GM18870 (cell line): ENCODE measurements at regions not wholly inside any gene's neighbourhood (a gene's known extent, or its start where the extent isn't known, plus 50 kb on each side); places are given as distances from the start of the nearest gene placed in this dataset.
A peak's percentile ranks its signal among the peaks of the same experiment; 100 is the strongest.
"Not testable (repeated sequence)": the region's sequence is repeated elsewhere in the genome, so short reads cannot be mapped to it uniquely, and the experiment has no call there.

Experiments used
- ATAC-seq: cut with Tn5 transposase; IDR thresholded peaks from one replicate; pipeline ENCODE4 v1.9.1; 2021; ENCODE audit warnings: moderate library complexity; ENCODE audit not compliant: unreplicated experiment

DNA sequence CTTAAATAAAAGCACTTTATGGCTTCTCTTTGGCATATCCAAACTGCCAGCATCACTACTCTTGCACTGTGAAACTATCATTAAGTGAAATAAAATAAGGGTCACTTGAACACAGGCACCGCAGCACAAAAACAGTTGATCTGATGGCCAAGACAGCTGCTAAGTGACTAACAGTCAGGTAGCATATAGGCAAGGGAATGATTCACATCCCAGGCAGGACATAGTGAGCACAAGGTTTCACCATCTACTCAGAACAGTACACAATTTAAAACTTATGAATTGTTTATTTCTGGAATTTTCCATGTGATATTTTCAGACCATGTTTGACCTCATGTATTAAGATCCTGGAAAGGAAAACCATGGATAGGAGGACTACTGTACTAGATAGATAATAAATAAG is 214.2 kb downstream of the MREG start:
- no peak for ATAC-seq

DNA sequence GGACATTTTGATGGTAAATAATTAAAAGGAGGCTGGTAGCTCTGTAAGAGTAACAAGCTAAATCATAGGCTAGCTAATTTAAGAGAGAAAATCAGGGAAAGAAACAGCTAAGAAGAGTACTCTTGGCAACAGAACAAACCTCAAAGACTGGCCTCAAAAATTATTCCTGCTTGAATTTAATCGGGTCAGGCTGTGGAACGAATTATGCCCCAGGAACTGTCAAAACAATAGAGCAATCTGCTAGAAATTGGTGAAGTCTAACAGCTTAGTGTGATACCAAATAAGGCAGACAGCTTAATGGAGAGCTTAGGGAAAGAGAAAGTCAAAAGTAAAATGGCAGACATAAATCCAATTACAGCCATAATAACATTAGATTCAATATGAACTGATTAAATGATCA is 215.7 kb downstream of the MREG start:
- ATAC-seq = no peak

DNA sequence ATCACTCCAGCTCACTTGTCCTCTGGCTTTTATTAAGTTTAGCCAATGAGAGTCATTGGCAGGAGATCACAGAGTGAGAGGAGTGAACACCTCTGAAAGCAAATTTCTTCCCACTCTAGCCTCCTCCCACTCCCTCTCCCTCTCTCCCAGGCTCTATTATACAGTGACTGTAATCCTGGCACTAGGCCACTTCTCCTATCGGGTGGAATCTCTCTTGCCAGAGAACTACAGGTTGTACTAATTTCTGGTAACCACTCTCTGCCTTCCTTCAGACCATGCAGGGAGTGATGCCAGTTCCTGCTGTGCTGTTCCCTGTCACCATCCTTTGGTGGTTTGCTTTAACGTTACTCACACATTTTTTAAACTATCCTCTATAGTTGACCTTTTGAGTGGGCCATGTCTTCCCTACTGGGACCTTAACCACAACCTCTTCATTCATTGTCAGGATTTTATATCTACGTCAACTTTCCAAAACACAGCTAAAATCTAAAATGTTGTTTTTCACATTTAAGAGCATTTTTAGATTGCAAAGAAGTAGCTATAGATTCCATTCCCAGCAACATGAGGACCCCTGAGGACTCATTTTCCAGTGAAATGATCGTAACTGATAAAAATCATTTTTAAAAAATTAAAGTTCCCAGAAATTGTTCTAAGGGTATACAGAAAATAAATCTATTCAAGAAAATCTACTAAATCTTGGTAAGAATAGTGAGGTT is 217.1 kb downstream of the MREG start:
- no peak for ATAC-seq

DNA sequence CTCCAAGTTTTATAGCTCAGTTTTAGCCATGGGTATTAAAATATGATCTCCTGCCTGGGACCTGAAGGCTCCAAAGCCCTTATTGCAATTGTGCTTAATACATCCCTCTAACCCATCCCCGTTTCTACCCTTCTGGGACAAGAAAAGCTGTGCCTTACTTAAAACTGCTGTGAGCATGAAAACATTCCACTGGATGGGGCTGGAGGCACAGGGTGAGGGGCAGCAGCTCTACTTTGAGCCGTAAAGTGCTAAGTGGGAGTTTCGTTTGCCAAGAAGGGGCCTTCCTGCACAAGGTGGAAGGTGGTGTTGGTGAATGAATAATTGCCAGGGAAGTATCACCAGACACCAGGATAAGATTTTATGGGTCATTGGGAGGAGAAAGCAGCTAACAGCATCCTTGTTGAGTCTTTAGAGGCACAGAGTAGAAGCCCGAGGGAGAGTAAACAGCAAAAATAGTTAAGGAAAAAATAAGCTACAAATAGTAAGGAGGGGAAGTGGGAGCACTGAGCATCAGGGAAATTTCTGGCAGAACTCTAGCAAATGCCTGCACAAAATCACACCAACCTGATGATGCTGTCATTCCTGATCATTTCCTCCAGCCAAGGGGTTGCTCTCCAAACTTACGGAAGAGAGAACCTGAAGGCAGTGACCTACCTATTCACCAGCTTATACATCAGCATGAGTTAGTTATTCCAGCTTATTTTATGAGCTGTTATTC is 218.4 kb downstream of the MREG start:
- ATAC-seq = no peak

DNA sequence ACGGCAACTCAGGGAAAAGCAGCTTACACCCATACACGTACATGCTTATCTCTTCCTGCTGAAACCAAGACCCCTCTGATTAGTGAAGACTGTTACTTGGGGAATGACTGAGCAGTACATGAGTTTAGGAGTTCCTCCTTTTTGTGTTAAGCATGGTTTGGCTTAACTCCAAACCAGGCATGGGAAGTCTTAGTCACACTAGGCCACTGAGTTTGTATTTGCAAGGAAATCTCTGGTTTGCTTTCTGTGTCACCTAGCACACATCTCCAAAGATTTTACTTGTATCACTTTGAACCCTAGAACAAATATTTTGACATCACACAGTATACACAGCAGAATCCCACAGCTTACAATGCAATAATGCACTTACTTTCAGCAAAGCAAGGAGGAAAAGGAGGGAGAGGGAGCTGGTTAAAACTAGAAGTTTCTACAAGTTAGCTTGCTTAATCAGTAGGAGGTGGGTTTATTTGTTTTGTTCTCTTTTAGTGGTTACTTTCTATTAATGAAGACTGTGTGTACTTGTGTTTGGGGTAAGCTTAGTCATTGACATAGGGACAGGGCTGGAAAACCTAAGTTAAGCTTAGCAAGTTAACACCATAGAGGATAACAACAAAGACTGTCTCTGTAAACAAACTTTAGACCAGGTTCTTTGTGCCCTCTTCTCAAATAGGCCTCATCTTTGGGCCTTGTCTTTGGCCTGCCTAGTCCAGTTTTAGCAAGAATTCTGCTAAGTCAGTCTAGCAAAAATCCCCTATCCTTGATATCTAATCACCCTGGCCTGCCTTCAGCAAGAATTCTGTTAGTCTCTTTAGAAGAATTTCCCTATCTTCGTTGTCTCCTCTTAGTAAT is 219.4 kb downstream of the MREG start:
- ATAC-seq = peak; percentile 75

DNA sequence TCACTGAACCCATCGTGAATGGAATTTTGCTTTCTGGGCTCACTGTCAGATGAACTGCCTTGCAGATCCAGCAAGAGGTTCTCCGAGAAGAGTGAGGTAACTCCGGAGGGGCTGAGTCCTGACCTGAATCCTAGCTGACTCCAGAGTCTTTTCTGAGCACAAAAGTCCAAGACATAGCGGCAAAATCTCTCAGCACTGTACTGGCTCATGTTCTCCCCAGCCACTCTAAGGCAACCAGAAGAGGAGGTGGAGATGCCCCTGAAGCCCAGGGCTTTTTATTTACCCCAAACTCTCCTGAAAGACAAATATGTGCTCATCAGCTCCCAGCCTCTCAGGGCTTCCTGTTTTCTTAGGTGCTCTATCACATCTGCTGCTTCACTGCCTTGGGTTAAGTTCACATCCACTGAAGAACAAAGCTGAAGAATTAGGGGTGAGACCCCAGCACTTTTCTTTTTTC is 221.8 kb downstream of the MREG start:
- no peak for ATAC-seq

DNA sequence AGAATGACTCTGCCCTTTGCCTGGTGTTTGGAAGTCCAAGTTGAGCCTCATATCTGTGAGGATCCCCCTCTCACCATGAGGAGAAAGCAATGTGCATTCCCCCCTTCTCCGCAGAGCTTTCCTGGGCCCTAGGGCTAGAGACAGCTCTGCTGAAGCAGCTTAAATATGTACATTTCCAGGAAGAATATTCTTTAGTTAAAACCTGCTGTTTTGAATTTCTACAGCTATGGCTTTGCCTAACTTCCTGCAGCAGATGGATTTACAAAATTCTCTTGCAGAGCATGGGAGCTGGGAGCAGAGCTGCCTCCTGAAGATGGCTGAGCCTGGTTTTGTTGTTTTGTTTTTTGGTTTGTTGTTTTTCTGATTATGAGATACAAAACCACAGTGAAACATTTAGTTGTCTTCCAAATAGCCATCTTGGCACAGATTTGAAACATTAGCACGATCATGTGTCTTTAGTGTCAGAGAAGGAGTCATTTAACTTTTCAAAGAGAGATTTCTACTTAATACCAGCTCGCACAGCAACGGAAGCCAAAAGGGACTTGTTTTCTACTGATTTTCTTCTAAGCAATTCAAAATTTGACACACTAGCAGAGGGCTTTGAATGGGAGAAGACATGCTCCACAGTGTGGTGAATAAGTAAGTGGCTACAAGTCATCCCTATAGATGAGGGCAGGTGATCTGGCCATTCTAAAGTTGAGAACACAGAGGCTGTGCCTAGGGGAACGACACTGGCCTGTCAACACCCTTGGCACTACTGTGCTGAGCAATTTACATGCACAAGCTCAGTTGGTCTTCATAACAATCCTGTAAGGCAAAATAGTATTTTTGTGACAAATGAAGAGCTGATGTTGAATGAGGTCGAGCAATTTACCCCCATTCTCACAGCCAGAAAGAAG is 222.6 kb downstream of the MREG start:
- ATAC-seq = no peak

DNA sequence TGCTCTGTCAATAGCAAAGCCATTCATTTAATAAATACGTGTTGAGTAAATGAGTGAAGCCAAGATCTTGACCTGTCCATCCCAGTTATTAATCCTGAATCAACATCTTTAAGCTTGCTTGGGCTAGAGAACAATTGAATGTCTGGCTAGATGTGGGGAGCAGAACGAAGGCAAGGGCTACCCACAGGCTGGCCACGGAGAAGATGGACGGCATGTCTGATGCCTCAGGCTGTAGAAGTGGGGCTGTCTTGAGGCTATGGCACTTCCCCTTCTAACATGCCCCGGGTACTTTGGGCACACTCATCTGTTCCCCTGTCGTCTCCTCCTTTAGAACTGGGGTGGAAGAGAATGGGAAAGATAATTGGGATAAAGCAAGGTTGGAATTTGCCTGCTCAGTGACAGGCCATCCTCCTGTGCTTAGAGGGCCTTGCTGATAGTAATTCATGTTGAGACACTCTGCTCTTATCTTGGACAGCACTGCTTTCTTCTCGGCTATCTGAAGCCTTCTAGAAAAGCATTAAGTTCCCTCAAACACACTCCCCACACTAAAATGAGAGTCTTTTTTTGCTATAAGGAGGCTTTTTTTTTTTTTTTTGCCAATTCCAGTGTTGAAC is 225.7 kb downstream of the MREG start:
- no peak for ATAC-seq

DNA sequence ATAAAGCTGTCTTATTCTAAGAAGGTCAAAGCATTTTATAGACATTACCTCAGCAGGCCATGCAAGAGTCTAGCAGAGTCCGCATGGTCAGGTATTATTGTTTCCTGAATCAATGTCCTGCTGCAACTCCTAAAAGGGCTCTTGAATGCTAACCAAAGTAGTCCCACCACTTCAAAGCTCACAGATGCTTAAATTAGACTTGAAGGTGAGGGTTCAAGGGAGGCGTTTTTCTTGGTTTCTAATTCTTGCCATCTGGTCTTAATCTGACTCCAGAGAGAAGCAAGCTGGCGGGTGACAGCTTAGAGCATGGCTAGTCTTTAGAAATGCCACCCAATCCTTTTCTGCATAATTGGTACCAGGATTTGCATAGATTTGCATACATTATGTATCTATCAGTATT is 226.3 kb downstream of the MREG start:
- no peak for ATAC-seq

DNA sequence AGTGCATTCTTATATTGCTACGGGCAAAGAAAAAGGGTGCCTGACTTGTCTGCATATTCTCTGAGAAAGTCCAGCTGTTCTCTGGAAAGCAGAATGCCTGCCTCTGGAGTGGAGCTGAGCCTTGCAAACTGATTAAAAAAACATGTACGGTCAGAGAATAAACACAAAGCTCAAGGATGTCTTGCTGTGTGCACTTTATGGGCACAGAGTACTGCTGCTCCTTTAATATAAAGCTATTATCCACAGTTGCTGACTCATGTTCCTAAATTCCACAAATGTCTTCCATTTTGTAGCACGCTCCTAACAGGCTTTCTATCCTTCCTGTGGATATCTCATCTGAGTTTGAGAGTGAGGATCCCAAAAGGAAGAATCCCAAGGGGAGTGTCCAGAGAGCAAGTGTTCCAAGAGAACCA is 229.0 kb downstream of the MREG start:
- ATAC-seq = no peak

DNA sequence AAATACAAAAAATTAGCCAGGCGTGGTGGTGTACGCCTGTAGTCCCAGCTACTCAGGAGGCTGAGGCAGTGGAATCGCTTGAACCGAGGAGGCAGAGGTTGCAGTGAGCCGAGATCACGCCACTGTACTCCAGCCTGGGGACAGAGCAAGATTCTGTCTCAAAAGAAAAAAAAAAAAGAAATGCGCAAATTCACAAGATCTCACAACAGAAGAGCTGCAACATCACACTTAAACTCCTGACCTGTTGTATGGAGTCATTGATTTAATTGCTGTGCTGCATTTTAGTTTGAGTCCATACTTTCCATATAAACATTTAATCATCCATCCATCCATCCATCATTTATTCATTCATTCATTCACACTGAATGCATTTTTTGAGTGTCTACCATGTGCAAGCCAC is 229.7 kb downstream of the MREG start:
- not testable (repeated sequence) for ATAC-seq

DNA sequence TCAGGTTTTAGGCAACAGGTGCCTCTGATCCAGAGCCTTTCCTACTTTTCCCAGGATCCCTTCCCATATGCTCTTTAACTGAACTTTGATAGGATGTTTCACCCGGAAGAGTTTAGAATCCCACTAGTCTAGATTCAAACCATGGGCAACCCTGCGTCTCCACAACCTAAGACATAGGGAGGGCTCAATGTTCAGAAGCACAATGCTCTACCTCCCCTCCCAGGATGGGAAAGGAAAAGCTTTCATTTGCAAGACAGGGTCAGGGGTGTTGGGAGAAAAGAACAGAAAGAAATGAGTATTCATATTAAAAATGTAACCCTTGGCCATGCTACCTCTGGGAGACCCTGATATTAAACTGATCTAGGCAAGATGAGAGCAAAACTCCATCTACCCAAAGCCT is 230.4 kb downstream of the MREG start:
- no peak for ATAC-seq

DNA sequence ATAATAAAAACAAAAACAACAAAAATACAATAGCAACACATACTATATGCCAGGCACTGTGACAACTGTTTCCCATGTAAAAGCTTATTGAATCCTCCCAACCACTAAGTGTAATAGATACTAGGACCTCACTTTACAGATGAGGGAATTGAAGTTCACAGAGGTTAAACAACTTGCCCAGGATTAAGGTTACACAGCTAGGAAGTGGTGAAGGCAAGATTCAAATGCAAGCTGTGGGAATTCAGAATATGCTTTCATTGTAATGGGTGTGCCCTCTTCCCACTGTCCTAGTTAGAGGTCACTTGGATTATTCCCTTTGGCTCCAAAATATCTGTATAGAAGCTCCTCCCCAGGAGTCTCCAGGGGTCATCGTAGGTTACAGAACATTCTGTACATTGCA is 231.1 kb downstream of the MREG start:
- no peak for ATAC-seq

DNA sequence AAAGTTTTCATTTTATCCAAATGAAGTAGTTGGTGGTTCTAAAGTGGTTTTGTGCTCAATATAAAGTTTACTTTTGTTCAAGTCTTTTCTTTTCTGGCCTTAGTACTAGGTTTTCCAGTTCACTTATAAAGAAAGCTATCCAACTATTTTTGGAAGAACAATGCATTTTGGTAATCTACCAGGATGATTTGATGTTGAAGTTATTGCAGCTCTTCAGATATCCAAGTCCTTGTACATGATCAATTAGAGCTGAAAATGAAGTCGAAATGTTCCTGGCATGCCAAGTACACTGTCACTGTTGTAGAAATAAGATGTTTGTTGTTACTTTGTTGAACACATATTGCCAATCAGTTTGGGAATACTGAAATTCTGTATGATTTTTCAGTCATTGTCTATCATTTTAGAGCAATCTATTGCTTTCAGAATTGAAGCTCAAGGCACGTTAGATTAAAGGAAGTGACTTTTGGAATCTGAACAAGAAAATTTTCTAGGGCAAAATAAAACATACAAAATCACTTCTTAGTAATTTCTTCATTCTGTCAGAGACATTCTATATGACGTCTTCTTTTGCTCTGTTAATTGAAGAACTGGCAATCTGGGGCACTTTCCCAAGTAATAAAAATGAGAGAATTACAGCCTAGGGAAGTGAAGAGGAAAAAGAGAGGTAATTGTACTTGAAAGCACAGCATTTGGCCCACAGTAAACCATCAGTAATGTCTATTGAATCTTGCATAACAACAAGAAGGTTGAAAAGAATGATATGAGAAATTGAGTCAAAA is 232.3 kb downstream of the MREG start:
- ATAC-seq = no peak

DNA sequence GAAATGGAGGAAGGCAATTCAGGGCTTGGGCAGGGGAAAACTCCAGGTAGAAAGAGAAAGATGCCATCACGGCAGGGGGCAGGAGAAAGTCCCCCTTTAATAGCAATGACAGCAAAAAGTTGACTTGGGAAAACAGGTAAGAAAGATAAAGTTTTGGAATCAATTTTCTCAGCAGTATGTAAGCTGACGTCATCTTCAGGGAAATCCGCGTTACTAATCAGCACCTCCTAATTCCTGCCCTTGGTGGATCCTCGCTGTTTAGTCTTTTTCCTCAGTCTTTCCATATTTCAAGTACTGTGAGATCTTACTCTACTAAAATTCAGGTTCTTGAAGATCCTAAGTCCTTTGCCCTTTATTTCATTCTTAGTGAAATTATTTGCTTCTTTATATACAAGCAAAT is 233.0 kb downstream of the MREG start:
- no peak for ATAC-seq

DNA sequence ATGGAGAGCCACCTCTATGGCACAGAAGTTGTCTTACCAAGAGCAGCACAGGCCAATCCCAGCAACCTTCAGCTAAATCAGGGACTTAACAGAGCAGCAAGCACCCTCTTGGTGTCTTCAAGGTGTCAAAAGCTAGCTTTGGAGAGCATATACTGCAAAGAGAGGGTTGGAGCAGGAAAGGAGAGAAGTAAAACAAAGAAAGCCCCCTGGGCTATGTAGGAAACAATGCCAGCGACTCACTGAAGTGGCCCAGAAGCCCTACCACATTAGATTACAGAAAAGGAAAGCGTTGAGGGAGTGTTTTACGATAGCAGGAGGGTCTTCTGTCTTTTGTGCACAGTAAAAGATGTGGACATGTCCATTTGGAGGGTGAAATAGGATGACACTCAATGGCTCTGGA is 233.4 kb downstream of the MREG start:
- ATAC-seq = no peak

DNA sequence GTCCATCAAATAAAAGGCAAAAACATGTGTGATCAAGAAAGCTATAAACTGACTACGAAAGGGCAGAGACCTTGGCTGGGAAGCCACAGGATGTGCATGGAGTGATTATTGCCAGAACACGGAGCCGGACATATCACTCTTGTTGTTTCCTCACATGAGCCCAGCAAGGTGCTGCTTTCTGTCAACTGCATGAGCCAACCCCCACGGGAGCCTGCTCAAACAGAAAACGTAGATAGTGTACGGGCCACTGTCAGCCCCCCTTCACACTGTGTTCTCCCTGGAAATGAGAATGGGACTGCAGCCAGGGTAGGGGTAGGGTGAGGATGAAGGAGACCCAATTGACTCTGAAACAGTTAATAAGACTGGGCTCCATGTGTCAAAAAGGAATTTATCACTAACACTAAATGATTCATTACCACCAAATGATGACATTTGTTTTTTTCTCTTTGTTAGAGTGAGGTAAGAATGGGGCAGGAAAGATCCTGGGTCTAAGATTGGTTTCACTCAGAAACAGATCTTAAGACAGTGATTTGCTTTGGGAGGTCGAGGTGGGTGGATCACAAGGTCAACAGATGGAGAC is 235.8 kb downstream of the MREG start:
- ATAC-seq = no peak

DNA sequence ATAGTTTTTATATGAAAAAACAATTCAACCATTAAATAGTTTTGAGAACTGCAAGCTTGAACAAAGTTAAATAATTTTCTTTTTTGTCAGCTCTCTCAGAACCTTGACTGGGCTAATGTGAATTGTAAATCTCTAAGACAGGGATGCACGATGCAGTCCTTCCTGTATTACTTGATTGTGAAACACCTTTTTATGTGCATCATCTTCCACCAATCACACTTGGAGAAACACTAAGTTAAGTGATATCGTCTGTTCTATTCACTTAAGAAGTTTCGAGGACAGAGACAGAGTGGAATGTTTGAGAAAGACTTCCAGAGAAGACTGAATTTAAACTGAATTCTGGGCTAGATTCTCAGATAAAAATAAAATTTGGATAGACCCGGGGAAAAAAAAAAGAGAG is 238.2 kb downstream of the MREG start:
- no peak for ATAC-seq

DNA sequence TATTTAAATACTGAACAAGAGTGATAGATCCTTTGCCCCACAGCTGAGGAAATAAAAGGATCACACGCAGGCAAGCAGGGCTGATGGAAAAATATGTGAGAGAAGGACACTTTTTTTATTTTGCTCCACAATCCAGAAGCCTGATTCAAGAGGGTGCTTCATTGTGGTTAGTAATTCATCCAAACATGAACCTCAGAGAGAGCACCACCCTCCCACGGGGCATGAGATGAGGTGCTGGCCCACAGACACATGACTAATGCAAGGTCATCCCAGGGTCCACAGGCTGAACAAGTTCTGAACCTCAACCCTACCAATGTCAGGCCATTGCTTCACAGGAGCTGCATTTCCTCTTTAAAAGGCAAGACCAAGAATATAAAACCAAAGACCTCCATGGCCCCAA is 239.6 kb downstream of the MREG start:
- no peak for ATAC-seq
